Heart right ventricle (tissue), 16 donors: ENCODE measurements at regions not wholly inside any gene's neighbourhood (a gene's known extent, or its start where the extent isn't known, plus 50 kb on each side); places are given as distances from the start of the nearest gene placed in this dataset.

ENCODE experiments used
- ATAC-seq, 8 donors: fragments of 200-7000 bp; cut with Tn5 transposase; one replicate each; pipeline ENCODE4 v1.9.1; 2020; ENCODE audit warnings: mild to moderate bottlenecking in 8 of 8, moderate library complexity in 8 of 8, moderate number of reproducible peaks in 1 of 8
- DNase-seq, 2 donors: peaks; one replicate each; pipeline ENCODE4 v3.0.0-alpha.2; 2020
- H3K27ac ChIP-seq, 10 donors: fragments of 200-600 bp; sonication (generic) in 2 of 10; one replicate each; pipeline versions ENCODE4 v1.5.0 to v1.8.0; 2020 to 2022; ENCODE audit warnings: mild to moderate bottlenecking in 3 of 10
- H3K27me3 ChIP-seq, 7 donors: fragments of 200-600 bp; one replicate each; pipeline ENCODE4 v1.8.0; 2021 to 2022; ENCODE audit warnings: mild to moderate bottlenecking in 2 of 7
- H3K36me3 ChIP-seq, 9 donors: fragments of 200-600 bp; sonication (generic) in 1 of 9; one replicate each; pipeline versions ENCODE4 v1.5.0 to v1.8.0; 2020 to 2022; ENCODE audit warnings: mild to moderate bottlenecking in 2 of 9
- H3K4me1 ChIP-seq, 9 donors: fragments of 200-600 bp; sonication (generic) in 1 of 9; one replicate each; pipeline versions ENCODE4 v1.5.0 to v1.8.0; 2020 to 2022; ENCODE audit warnings: mild to moderate bottlenecking in 4 of 9
- H3K4me3 ChIP-seq, 10 donors: fragments of 200-600 bp; sonication (generic) in 2 of 10; one replicate each; pipeline versions ENCODE4 v1.5.0 to v1.8.0; 2020 to 2022; ENCODE audit warnings: mild to moderate bottlenecking in 7 of 10, moderate library complexity in 2 of 10
- H3K9me3 ChIP-seq, 11 donors: fragments of 200-600 bp in 10 of 11; sonication (generic) in 2 of 11; one replicate each; pipeline versions ENCODE4 v1.5.0 to v1.8.0; 2013 to 2022; ENCODE audit warnings: mild to moderate bottlenecking in 2 of 11, control low read depth in 1 of 11, moderate library complexity in 1 of 11
- CTCF ChIP-seq, 9 donors: fragments of 200-600 bp; sonication (generic) in 2 of 9; IDR thresholded peaks; one replicate each; pipeline versions ENCODE4 v1.5.0 to v1.8.0; 2021 to 2022; ENCODE audit warnings: antibody characterized with exemption in 9 of 9, mild to moderate bottlenecking in 5 of 9, moderate library complexity in 1 of 9
- WGBS, 2 donors: extraction: QIAGEN DNeasy Blood & Tissue Kit; methylation state at CpG; one replicate each; pipeline ENCODE4 v1.1.7; 2013; ENCODE audit warnings: inconsistent platforms in 1 of 2; 5-methylcytosine and 5-hydroxymethylcytosine counted together
- intact Hi-C, 10 donors: fragments of 100-400 bp; cut with DNase I; formaldehyde crosslinking; loops; one replicate each; pipeline versions ENCODE4 v1.11.1 to v1.14.2; 2022
- donor health status: Arrhythmogenic right ventricular cardiomyopathy.
- donor health status: ischemic (EF 13 %, LVEDD 7.1; RV severe dilation, severe dysfunction).
- donor health status: healthy with polysubstance abuse.
- donor health status: DM: no; HTN: yes; CAD: no.
- donor health status: DM: no; HTN: no; CAD: no.
- donor health status: ischemic (EF 25% LVEDD 6.9; RV normal size, moderate dysfunction).
- donor health status: ischemic (EF 25% LVEDD 5.7; RV mildly dilated, moderate dysfunction).
- donor health status: healthy.
- donor health status: DM: yes; HTN: yes; CAD: no.
- donor health status: Ischemic cardiomyopathy.
- donor health status: ischemic (EF 35%, LVEDD 5.7; RV mildly dilated, moderate dysfunction).
- donor health status: nonischemic (EF 11% LVEDD 7.7; RV severe dilation, severe dysfunction).
- donor health status: DM: yes; HTN: yes; CAD: no.
- donor health status: PGD.
- donor health status: ischemic (EF 29% LVEDD 5.4; RV normal size, mild dysfunction).
- donor health status: nonischemic (EF 23%, LVEDD 6.1; RV moderate dilation, normal function).

DNA sequence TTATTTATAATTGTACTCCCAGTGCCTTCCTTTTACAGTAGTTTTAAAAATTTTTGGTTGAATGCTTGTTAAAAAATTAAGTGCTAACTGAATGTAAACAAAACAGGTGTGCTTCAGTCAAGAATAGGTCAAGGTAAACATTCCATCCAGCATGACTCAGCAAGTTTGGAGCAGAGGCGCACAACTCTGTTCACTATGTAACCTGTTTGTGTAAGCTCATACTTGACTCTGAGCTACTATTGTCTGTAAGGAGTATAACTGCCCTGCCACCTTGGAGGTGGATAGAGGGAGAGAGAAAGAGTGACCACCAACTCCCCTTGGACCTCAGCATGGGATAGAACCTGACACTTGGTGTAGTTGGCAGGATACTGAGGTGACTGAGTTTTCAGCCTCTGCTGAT, 207.4 kb upstream of the SYT4 start:
- H3K4me3 ChIP-seq: no peak overlapping the region
- no peaks in the 10 kb centered on the region for H3K27me3 ChIP-seq
- TF ChIP-seq CTCF (IDR thresholded peaks at IDR 0.05): no peak
- H3K27ac ChIP-seq: no peak overlapping the region
- H3K9me3 ChIP-seq: peaks cover 0 to 12% (median 0%) of the 10 kb centered on the region in 11 donors
- H3K4me1 ChIP-seq: no peaks in the 10 kb centered on the region
- ATAC-seq (no peak), DNase-seq (no peak)
- intact Hi-C loops: no loop called here
- H3K36me3 ChIP-seq: no peaks in the 10 kb centered on the region
- WGBS, 2 donors: 91 to 95% methylated on average over 1 of the region's 1 CpG

DNA sequence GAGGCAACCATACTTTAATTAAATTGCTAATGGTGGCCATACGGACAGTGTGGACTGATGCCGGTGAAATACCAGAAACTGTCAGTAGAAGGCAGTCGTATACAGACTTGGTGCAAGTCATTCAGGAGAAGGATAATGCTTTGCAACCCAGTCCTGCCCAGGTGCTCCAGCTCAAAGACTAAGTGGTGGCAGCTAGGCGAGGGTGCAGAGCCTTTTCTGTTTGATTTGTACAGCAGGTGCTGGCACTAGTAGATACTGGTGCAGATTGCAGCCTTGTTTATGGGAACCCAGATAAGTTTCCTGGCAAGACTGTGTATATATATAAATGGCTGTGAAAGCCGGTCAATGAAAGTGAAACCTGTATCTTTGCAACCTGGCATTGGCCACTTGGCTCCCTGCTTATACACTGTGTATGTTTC, 208.3 kb upstream of the SYT4 start:
- no peak overlapping the region for H3K27ac ChIP-seq
- no peak overlapping the region for H3K4me3 ChIP-seq
- no peaks in the 10 kb centered on the region for H3K27me3 ChIP-seq
- peaks cover 0 to 12% (median 0%) of the 10 kb centered on the region in 11 donors for H3K9me3 ChIP-seq
- H3K36me3 ChIP-seq: no peaks in the 10 kb centered on the region
- intact Hi-C loops: no loop called here
- no peaks in the 10 kb centered on the region for H3K4me1 ChIP-seq
- 85% methylated on average over 5 of the region's 5 CpGs for WGBS, 2 donors
- ATAC-seq (no peak), DNase-seq (no peak)
- TF ChIP-seq CTCF (IDR thresholded peaks at IDR 0.05): no peak

DNA sequence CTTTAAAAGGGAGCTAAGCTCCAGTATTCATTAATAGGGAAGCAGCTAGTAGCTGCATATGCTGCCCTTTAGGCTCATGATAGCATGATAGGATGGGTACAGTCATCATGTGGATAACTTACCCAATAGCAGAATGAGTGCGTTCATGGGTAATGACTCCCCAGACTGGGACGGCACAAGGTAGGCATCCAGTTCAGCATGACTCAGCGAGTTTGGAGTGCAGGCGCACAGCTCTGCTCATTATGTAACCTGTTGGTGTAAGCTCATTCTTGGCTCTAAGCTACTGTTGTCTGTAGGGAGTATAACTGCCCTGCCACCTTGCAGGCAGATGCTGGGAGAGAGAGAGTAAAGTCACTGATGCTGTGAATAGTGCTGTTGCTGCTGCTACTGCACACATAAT, 209.2 kb upstream of the SYT4 start:
- 87 to 96% methylated on average over 4 of the region's 4 CpGs for whole genome bisulfite sequencing, 2 donors
- Histone ChIP-seq H3K4me1 (no peaks in the 10 kb centered on the region), H3K27me3 (no peaks in the 10 kb centered on the region), H3K9me3 (peaks cover 0 to 13% (median 0%) of the 10 kb centered on the region in 11 donors), H3K27ac (no peak overlapping the region), H3K4me3 (no peak overlapping the region), H3K36me3 (no peaks in the 10 kb centered on the region)
- DNase-seq (no peak), ATAC-seq (no peak)
- no peak for TF ChIP-seq CTCF (IDR thresholded peaks at IDR 0.05)
- intact Hi-C loops: no loop called here

GRCh38 chr18:43501099-43501498, 223.8 kb upstream of the SYT4 start:
- no peaks in the 10 kb centered on the region for H3K4me1 ChIP-seq
- no peak overlapping the region for H3K27ac ChIP-seq
- no peaks in the 10 kb centered on the region for H3K27me3 ChIP-seq
- peak in 1 of 8 donors; percentile 30 for ATAC-seq
- 49 to 72% methylated on average over 2 of the region's 2 CpGs for whole genome bisulfite sequencing, 2 donors
- no peaks in the 10 kb centered on the region for H3K36me3 ChIP-seq
- no peak overlapping the region for H3K4me3 ChIP-seq
- peaks cover 0 to 13% (median 0%) of the 10 kb centered on the region in 11 donors for H3K9me3 ChIP-seq
- intact Hi-C loops: no loop called here
- DNase-seq: no peak
- TF ChIP-seq CTCF (IDR thresholded peaks at IDR 0.05): no peak

GRCh38 chr18:43506935-43507334, 229.6 kb upstream of the SYT4 start:
- ATAC-seq (no peak), DNase-seq (no peak)
- H3K27ac ChIP-seq: no peak overlapping the region
- intact Hi-C loops: no loop called here
- H3K9me3 ChIP-seq: peaks cover 0 to 41% (median 13%) of the 10 kb centered on the region in 11 donors
- TF ChIP-seq CTCF (IDR thresholded peaks at IDR 0.05): no peak
- no peaks in the 10 kb centered on the region for H3K4me1 ChIP-seq
- H3K36me3 ChIP-seq: no peaks in the 10 kb centered on the region
- no peak overlapping the region for H3K4me3 ChIP-seq
- no peaks in the 10 kb centered on the region for H3K27me3 ChIP-seq
